GM19328 (cell line): ENCODE measurements at regions not wholly inside any gene's neighbourhood (a gene's known extent, or its start where the extent isn't known, plus 50 kb on each side); places are given as distances from the start of the nearest gene placed in this dataset.
A peak's percentile ranks its signal among the peaks of the same experiment; 100 is the strongest.
"Not testable (repeated sequence)": the region's sequence is repeated elsewhere in the genome, so short reads cannot be mapped to it uniquely, and the experiment has no call there.

ENCODE experiments used
- ATAC-seq: cut with Tn5 transposase; IDR thresholded peaks from one replicate; pipeline ENCODE4 v1.9.1; 2021; ENCODE audit warnings: mild to moderate bottlenecking, moderate library complexity; ENCODE audit not compliant: unreplicated experiment

DNA sequence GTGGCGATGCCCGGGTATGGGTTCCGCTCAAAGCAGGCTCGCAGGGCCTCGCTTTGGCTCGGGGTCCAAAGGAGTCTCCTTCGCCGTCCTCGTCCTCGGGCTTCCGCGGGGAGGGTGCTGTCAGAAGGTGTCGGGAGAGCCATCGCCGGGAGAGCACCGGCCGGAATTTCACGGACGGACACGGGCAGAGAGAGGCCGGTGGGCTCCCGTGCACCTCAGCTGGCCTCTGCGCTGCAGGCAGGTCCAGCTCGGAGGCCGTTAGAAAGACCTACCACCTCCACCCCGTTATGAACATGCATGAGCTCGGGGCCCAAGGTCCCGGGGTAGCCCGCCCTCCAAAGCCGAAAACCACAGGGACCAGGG, 1846.0 kb upstream of the DEFB115 start:
- ATAC-seq = not testable (repeated sequence)

DNA sequence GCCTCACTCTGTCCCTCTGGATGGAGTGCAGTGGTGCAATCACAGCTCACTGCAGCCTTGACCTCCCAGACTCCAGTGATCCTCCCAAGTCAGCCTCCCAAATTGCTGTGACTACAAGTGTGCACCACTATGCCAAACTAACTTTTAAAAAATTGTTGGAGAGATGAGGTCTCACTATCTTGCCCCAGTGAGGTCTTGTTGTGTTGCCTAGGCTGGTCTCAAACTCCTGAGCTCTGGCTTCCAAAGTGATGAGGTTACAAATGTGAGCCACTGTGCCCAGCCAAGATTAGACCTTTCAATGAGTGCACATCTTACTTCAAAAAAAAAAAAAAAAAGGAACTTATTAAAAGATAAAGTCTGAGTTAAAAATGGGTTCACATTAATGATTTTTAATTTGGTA, 1838.1 kb upstream of the DEFB115 start:
- no peak for ATAC-seq

DNA sequence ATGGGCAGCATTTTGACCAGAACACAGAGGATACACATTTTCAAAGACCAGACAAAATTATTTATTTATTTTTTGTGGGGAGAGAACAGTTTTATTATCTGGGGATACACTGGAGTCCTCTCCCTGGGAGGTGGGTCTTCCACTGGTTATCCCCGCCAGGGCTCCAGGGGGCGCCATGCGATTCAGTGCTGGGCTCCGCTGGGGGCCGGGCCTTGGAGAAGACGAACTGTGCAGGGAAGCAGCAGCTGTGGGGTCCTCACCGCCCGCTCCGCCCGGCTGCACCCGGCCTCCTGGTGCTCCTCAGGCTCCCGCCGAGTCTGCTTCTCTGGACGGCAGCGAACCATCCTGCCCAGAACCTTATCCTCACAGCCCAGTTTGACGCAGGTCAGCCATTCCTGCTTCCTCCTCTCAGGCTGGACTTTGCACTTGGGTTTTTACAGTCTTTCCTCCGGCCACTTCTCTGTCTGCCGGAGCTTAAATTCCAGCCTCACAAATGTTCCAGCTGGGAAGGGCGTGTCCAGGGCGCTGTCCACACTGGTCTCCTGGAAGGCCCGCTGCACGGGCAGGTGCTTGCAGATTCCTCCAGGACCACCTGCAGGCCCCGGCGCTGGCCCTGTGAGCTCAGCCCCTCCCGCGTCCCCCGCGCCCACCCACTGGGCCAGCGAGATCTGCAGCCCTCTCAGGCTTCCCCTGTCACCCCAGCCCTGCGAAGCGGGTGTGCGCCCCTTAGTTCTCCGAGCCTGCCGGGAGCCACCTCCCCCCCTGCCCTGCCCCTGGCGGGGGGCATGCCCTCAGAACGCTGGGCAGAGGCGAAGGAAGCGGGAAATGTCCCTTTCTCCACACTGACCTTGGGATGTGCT, 1830.0 kb upstream of the DEFB115 start:
- ATAC-seq = no peak

DNA sequence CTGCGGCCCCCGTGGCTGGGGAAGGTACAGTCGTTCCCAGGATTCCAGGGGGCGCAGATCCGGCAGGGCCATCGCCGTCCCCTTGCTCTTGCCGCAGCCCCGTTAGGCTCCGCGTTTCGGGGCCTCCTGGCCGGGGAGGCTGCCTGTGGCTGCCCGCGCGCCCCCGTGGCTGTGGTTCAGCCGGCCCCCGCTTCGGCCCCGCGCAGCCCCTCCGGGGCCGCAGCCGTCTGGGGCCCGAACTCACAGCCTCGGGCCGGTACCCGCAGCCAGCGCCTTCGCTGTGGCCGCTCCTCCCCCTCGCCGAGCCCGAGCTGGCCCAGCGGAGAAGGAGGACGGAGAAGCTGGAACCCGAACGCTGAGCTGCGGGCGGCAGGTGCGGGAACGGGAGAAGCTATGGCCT, 1826.9 kb upstream of the DEFB115 start:
- no peak for ATAC-seq

GRCh38 chr20:29440721-29441120, 1816.7 kb upstream of the DEFB115 start:
- not testable (repeated sequence) for ATAC-seq

GRCh38 chr20:29443206-29443781, 1814.2 kb upstream of the DEFB115 start:
- not testable (repeated sequence) for ATAC-seq

GRCh38 chr20:29443819-29444218, 1813.6 kb upstream of the DEFB115 start:
- peak; percentile 73 for ATAC-seq

- ATAC-seq = not testable (repeated sequence)
Measured at GRCh38 chr20:29445050-29445907, 1812.2 kb upstream of the DEFB115 start.

- not testable (repeated sequence) for ATAC-seq
Measured at GRCh38 chr20:29447517-29448484, 1809.7 kb upstream of the DEFB115 start.

DNA sequence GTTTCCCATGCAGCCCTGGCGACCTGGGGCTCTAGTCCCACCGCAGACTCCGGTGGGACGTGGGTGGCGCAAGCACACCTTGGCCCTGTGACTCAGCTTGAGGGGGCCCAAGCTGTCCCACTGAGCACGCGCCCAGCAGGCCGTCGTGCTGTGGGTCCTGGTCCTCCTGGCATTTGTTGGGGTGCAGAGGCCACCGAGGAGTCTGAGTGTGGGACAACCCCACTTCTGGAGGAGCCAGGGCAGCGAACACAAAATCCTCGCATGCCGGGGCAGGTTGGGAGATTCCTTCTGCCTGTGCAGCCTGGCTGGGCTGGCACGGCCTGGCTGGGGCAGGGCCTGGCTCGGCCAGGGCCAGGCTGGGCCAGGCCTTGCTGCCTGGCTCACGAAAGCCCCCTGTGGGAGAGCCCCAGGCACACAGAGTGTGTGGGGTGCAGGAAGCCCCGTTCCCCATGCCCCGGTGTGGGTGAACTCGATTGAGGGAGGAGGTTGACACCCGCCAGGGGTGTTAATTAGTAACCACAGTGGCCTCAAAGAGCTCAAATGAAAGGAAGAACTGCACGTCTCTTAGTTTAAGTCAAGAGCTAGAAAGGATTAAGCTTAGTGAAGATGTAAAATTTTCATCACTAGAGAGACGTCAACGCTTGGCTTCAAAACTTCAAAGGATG, 1808.5 kb upstream of the DEFB115 start:
- ATAC-seq = no peak

GRCh38 chr20:29452186-29452585, 1805.3 kb upstream of the DEFB115 start:
- no peak for ATAC-seq

GRCh38 chr20:29456987-29457693, 1800.3 kb upstream of the DEFB115 start:
- ATAC-seq = not testable (repeated sequence)

GRCh38 chr20:29472606-29473005, 1784.9 kb upstream of the DEFB115 start:
- no peak for ATAC-seq

DNA sequence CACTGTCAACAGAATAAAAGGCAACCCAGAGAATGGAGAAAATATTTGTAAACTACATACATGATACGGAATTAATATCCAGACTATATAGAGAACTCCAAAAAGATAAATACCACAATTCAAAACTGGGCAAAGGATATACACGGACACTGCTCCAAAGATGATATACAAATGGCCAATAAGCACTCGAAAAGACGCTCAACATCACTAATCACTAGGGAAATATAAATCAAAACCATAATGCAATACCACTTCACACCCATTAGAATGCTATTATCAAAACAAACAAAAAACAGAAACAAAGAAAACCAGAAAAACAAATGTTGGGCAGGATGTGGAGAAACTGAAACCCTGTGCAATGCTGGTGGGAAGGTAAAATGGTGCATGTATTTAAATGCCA, 1764.6 kb upstream of the DEFB115 start:
- not testable (repeated sequence) for ATAC-seq

- ATAC-seq = not testable (repeated sequence)
Measured at GRCh38 chr20:29496767-29497166, 1760.7 kb upstream of the DEFB115 start.

DNA sequence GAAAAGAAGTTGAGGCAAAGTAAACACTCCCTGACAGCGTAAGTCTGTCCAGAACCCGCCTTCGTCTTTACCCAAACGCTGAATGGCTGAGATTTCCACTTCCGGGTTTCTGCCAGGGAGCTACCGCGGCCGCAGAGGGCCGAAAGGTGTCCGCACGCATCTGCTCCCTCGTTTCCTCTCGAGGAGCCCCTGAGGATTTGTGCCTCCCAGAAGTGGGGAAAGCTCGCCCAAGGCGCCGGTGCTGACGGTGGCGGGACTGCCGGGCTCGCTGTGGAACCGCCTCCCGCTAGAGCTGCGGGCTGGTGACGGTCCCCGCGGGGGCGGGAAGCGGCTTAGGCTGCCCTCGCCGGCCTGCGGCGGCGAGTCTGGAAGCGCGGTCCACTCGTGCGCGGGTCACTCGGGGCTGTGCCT, 1760.2 kb upstream of the DEFB115 start:
- no peak for ATAC-seq

GRCh38 chr20:29497684-29498083, 1759.8 kb upstream of the DEFB115 start:
- not testable (repeated sequence) for ATAC-seq

- not testable (repeated sequence) for ATAC-seq
Measured at GRCh38 chr20:29500738-29501137, 1756.7 kb upstream of the DEFB115 start.

GRCh38 chr20:29514634-29515033, 1742.8 kb upstream of the DEFB115 start:
- not testable (repeated sequence) for ATAC-seq
